ENCODE measurements at regions not wholly inside any gene's neighbourhood (a gene's known extent, or its start where the extent isn't known, plus 50 kb on each side); places are given as distances from the start of the nearest gene placed in this dataset.

- DNase-seq (ENCODE audit: low read depth): no peak
- no peak for TF ChIP-seq CTCF (IDR thresholded peaks at IDR 0.05; ENCODE audit: insufficient read depth, low read depth, low read length, missing control alignments)
Measured at GRCh38 chr3:67104388-67104787, 106.3 kb downstream of the KBTBD8 start.

GRCh38 chr3:67106874-67107273, 108.8 kb downstream of the KBTBD8 start:
- TF ChIP-seq CTCF (IDR thresholded peaks at IDR 0.05; ENCODE audit: insufficient read depth, low read depth, low read length, missing control alignments): no peak
- H3K4me3 ChIP-seq (ENCODE audit: low read length): no peak overlapping the region
- DNase-seq (ENCODE audit: low read depth): no peak

More at GRCh38 chr3:67104388-67104787, 106.3 kb downstream of the KBTBD8 start:
- H3K4me3 ChIP-seq (ENCODE audit: low read length): no peak overlapping the region

GRCh38 chr3:67109651-67110204, 111.6 kb downstream of the KBTBD8 start:
- H3K4me3 ChIP-seq (ENCODE audit: low read length): no peak overlapping the region
- peak; percentile 71 for DNase-seq (ENCODE audit: low read depth)
- peak; percentile 64 for TF ChIP-seq CTCF (IDR thresholded peaks at IDR 0.05; ENCODE audit: insufficient read depth, low read depth, low read length, missing control alignments)

- TF ChIP-seq CTCF (IDR thresholded peaks at IDR 0.05; ENCODE audit: insufficient read depth, low read depth, low read length, missing control alignments): peak; percentile 99
- no peak overlapping the region for H3K4me3 ChIP-seq (ENCODE audit: low read length)
- DNase-seq (ENCODE audit: low read depth): peak; percentile 88
Measured at GRCh38 chr3:67113802-67114407, 115.8 kb downstream of the KBTBD8 start.

GRCh38 chr3:67118122-67118521, 120.0 kb downstream of the KBTBD8 start:
- no peak overlapping the region for H3K4me3 ChIP-seq (ENCODE audit: low read length)
- TF ChIP-seq CTCF (IDR thresholded peaks at IDR 0.05; ENCODE audit: insufficient read depth, low read depth, low read length, missing control alignments): no peak
- no peak for DNase-seq (ENCODE audit: low read depth)

GRCh38 chr3:67118635-67119034, 120.5 kb downstream of the KBTBD8 start:
- TF ChIP-seq CTCF (IDR thresholded peaks at IDR 0.05; ENCODE audit: insufficient read depth, low read depth, low read length, missing control alignments): no peak
- DNase-seq (ENCODE audit: low read depth): no peak
- H3K4me3 ChIP-seq (ENCODE audit: low read length): no peak overlapping the region

- no peak for TF ChIP-seq CTCF (IDR thresholded peaks at IDR 0.05; ENCODE audit: insufficient read depth, low read depth, low read length, missing control alignments)
- no peak for DNase-seq (ENCODE audit: low read depth)
Measured at GRCh38 chr3:67123914-67124313, 125.8 kb downstream of the KBTBD8 start.

More at GRCh38 chr3:67123914-67124313, 125.8 kb downstream of the KBTBD8 start:
- no peak overlapping the region for H3K4me3 ChIP-seq (ENCODE audit: low read length)
